Upper lobe of left lung (tissue), 6 donors: ENCODE measurements at regions not wholly inside any gene's neighbourhood (a gene's known extent, or its start where the extent isn't known, plus 50 kb on each side); places are given as distances from the start of the nearest gene placed in this dataset.

ENCODE experiments used
- ATAC-seq, 2 donors: fragments of 200-7000 bp; cut with Tn5 transposase; one replicate each; pipeline ENCODE4 v1.9.1; 2022; ENCODE audit warnings: mild to moderate bottlenecking in 2 of 2, moderate library complexity in 2 of 2; ENCODE audit not compliant: low FRiP score in 2 of 2
- DNase-seq, 2 donors: peaks; one replicate each; pipeline ENCODE4 v3.0.0-alpha.2; 2019 to 2020
- H3K27ac ChIP-seq, 4 donors: fragments of 200-600 bp; sonication (generic); one replicate each; pipeline ENCODE4 v1.5.1; 2016 to 2019
- H3K27me3 ChIP-seq, 4 donors: fragments of 200-600 bp; sonication (generic); one replicate each; pipeline ENCODE4 v1.5.1; 2017 to 2019
- H3K36me3 ChIP-seq, 4 donors: fragments of 200-600 bp; sonication (generic); one replicate each; pipeline ENCODE4 v1.5.1; 2016 to 2019
- H3K4me1 ChIP-seq, 4 donors: fragments of 200-600 bp; sonication (generic); one replicate each; pipeline ENCODE4 v1.5.1; 2018 to 2019
- H3K4me3 ChIP-seq, 4 donors: fragments of 200-600 bp; sonication (generic); one replicate each; pipeline ENCODE4 v1.5.1; 2017 to 2019; ENCODE audit warnings: mild to moderate bottlenecking in 2 of 4, moderate library complexity in 1 of 4
- H3K9me3 ChIP-seq, 4 donors: fragments of 200-600 bp; sonication (generic); one replicate each; pipeline ENCODE4 v1.5.1; 2018 to 2019
- EP300 ChIP-seq, 4 donors: sonication (generic); formaldehyde crosslinking; IDR thresholded peaks; one replicate each; pipeline ENCODE4 v1.5.1; 2017; ENCODE audit warnings: antibody characterized with exemption in 4 of 4, control low read depth in 2 of 4
- POLR2A ChIP-seq, 4 donors: fragments of 450-650 bp; IDR thresholded peaks; one replicate each; pipeline ENCODE4 v1.5.1; 2016 to 2017; ENCODE audit warnings: antibody characterized with exemption in 4 of 4, mild to moderate bottlenecking in 2 of 4
- POLR2AphosphoS5 ChIP-seq, 2 donors: sonication (generic); formaldehyde crosslinking; IDR thresholded peaks; one replicate each; pipeline ENCODE4 v1.5.1; 2017; ENCODE audit warnings: antibody characterized with exemption in 2 of 2
- WGBS, 2 donors: methylation state at CpG; one replicate each; pipeline ENCODE4 v1.1.5; 2017 to 2018; 5-methylcytosine and 5-hydroxymethylcytosine counted together
- TF ChIP-seq, protein P1 (sequence below), 6 experiments: fragments of 450-650 bp in 4 of 6; fragments of 200-600 bp in 2 of 6; sonication (generic) in 2 of 6; IDR thresholded peaks; one replicate each; pipeline ENCODE4 v1.5.1; 2016 to 2019; ENCODE audit warnings: antibody characterized with exemption in 6 of 6
- donor health status: DM: no; HTN: no; CAD: no; lungs with moderate emphysema.
- donor health status: DM: no; HTN: yes; CAD: no; lungs with severe emphysema.

DNA sequence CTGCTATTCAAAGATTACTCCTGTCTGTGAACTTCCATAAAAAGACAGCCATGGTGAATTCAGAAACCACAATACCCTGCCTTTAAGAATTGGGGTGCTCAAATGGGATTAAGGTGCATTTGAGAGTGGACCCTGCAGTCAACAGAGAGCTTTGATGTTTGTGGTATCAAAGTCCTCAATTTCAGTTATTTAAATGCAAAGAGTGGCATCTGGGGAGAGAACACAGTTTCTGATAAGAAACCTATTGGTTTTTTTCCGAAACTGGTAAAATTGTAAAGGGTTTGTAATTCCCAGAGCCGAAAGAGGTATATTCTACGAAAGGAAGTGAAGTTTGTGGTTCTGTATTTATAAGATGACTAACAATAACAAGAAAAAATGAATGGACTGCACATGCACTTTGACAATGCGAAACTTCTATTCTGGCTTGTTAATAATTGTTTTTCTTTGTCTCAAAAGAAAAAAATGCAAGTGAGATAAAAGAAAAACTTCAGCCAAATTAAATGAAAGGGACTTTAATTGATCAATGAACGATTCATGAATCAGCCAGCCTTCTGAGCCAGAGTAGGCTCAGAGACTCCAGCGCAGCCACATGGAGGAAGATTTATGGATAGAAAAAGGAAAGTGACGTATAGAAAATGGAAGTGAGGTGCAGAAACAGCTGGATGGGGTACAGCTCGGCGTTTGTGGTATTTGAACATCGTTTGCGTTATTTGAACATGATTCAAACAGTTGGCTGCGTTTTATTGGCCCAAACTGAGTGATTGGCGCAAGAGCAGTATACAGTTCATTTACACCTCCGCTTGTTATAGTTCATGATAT lies 70.5 kb upstream of the DUSP22 start:
- H3K36me3 ChIP-seq, result no peaks in the 10 kb centered on the region
- peaks cover 4 to 19% (median 13%) of the 10 kb centered on the region in 4 donors for H3K4me1 ChIP-seq
- 71% methylated on average over 14 of the region's 14 CpGs for WGBS, 2 donors
- TF ChIP-seq POLR2AphosphoS5 (IDR thresholded peaks at IDR 0.05) (no peak), EP300 (IDR thresholded peaks at IDR 0.05) (no peak), POLR2A (IDR thresholded peaks at IDR 0.05) (no peak)
- TF ChIP-seq, protein P1, sequence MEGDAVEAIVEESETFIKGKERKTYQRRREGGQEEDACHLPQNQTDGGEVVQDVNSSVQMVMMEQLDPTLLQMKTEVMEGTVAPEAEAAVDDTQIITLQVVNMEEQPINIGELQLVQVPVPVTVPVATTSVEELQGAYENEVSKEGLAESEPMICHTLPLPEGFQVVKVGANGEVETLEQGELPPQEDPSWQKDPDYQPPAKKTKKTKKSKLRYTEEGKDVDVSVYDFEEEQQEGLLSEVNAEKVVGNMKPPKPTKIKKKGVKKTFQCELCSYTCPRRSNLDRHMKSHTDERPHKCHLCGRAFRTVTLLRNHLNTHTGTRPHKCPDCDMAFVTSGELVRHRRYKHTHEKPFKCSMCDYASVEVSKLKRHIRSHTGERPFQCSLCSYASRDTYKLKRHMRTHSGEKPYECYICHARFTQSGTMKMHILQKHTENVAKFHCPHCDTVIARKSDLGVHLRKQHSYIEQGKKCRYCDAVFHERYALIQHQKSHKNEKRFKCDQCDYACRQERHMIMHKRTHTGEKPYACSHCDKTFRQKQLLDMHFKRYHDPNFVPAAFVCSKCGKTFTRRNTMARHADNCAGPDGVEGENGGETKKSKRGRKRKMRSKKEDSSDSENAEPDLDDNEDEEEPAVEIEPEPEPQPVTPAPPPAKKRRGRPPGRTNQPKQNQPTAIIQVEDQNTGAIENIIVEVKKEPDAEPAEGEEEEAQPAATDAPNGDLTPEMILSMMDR (IDR thresholded peaks at IDR 0.05), result no peak
- no peak for DNase-seq
- H3K27me3 ChIP-seq, result no peaks in the 10 kb centered on the region
- no peak overlapping the region for H3K27ac ChIP-seq
- H3K4me3 ChIP-seq, result no peak overlapping the region
- H3K9me3 ChIP-seq, result no peaks in the 10 kb centered on the region
- ATAC-seq, result no peak

DNA sequence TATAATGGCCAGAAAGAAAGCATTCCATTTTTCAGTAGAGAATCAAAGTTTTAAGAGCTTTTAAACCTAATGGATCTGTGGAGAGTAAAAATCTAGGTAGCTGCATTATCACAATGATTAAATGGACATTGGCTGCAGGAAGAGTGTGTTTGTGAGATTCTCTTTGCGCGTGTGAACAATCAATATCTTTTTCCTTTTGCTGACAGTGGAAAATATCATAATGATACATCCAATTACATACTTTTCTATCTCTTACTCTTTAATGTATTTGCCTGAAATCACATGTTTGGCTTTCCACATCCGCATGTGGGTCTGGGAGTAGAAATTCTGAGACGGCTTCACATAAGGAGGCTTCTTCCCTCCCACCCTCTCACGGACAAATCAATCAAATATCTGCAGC lies 69.8 kb upstream of the DUSP22 start:
- ATAC-seq (no peak), DNase-seq (no peak)
- Histone ChIP-seq H3K4me3 (no peak overlapping the region), H3K9me3 (no peaks in the 10 kb centered on the region), H3K27me3 (no peaks in the 10 kb centered on the region), H3K4me1 (peaks cover 4 to 19% (median 13%) of the 10 kb centered on the region in 4 donors), H3K27ac (no peak overlapping the region), H3K36me3 (no peaks in the 10 kb centered on the region)
- WGBS, 2 donors, result 91 to 93% methylated on average over 5 of the region's 5 CpGs
- TF ChIP-seq, protein P1 (IDR thresholded peaks at IDR 0.05), result no peak
- TF ChIP-seq EP300 (IDR thresholded peaks at IDR 0.05), result no peak
- TF ChIP-seq POLR2A (IDR thresholded peaks at IDR 0.05), result no peak
- no peak for TF ChIP-seq POLR2AphosphoS5 (IDR thresholded peaks at IDR 0.05)

DNA sequence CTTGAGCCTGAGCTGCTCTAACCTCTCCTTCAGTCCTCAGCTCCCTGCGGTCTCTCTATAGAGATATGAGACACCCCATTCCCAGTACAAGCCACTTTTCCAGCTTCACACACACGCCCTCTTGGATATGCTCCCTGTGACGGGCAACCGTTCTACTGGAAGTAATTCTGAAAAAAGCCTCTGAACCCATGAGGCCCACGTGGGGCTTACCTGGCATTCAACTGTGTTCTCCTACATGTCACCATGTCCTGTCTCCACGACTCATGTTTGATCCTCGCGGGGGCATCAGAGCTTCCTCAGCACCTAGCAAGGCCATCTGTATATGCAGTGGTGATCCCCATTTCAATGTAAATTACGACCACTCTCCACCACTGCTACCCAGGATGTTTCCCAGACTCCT lies 69.2 kb upstream of the DUSP22 start:
- DNase-seq (no peak), ATAC-seq (no peak)
- 82 to 84% methylated on average over 9 of the region's 9 CpGs for WGBS, 2 donors
- Histone ChIP-seq H3K27me3 (no peaks in the 10 kb centered on the region), H3K9me3 (no peaks in the 10 kb centered on the region), H3K36me3 (no peaks in the 10 kb centered on the region), H3K27ac (no peak overlapping the region), H3K4me3 (no peak overlapping the region), H3K4me1 (peaks cover 4 to 19% (median 13%) of the 10 kb centered on the region in 4 donors)
- no peak for TF ChIP-seq POLR2A (IDR thresholded peaks at IDR 0.05)
- no peak for TF ChIP-seq EP300 (IDR thresholded peaks at IDR 0.05)
- TF ChIP-seq, protein P1 (IDR thresholded peaks at IDR 0.05), result no peak
- no peak for TF ChIP-seq POLR2AphosphoS5 (IDR thresholded peaks at IDR 0.05)

GRCh38 chr6:223763-224162 lies 68.5 kb upstream of the DUSP22 start:
- no peak for TF ChIP-seq EP300 (IDR thresholded peaks at IDR 0.05)
- no peak for TF ChIP-seq POLR2A (IDR thresholded peaks at IDR 0.05)
- TF ChIP-seq POLR2AphosphoS5 (IDR thresholded peaks at IDR 0.05), result no peak
- TF ChIP-seq, protein P1 (IDR thresholded peaks at IDR 0.05), result no peak
- no peak for DNase-seq

DNA sequence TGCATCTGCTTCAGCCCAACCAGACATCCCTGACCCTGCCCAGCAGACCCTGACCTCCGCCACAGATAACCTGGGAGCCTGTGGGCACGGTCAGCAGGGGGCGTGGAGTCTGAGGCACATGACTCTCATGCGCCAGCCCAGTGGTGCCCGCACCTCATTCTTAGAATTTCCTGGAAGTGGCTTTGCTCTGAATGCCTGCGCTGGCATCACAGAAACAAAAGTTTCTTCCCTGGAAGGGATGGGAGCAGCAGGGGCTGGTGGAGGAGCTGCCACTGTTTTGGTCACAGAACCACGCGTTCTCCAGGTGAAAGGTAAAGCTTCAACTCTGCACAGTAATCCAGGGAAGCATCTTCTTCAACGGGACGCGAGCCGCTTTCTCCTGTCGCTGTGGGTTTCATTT lies 67.9 kb upstream of the DUSP22 start:
- no peak for DNase-seq
- no peak overlapping the region for H3K4me3 ChIP-seq
- ATAC-seq, result no peak
- peaks cover 4 to 19% (median 13%) of the 10 kb centered on the region in 4 donors for H3K4me1 ChIP-seq
- WGBS, 2 donors, result 94 to 99% methylated on average over 11 to 13 of the region's 13 CpGs
- H3K9me3 ChIP-seq, result no peaks in the 10 kb centered on the region
- H3K36me3 ChIP-seq, result no peaks in the 10 kb centered on the region
- H3K27ac ChIP-seq, result no peak overlapping the region
- H3K27me3 ChIP-seq, result no peaks in the 10 kb centered on the region
- TF ChIP-seq POLR2AphosphoS5 (IDR thresholded peaks at IDR 0.05), result no peak
- TF ChIP-seq EP300 (IDR thresholded peaks at IDR 0.05), result no peak
- TF ChIP-seq POLR2A (IDR thresholded peaks at IDR 0.05), result no peak
- TF ChIP-seq, protein P1 (IDR thresholded peaks at IDR 0.05), result no peak

More at GRCh38 chr6:223763-224162, 68.5 kb upstream of the DUSP22 start:
- Histone ChIP-seq H3K27ac (no peak overlapping the region), H3K4me3 (no peak overlapping the region), H3K36me3 (no peaks in the 10 kb centered on the region), H3K4me1 (peaks cover 4 to 19% (median 13%) of the 10 kb centered on the region in 4 donors), H3K9me3 (no peaks in the 10 kb centered on the region), H3K27me3 (no peaks in the 10 kb centered on the region)
- 92 to 93% methylated on average over 12 of the region's 12 CpGs for WGBS, 2 donors
- no peak for ATAC-seq
